Ascending aorta (tissue), 2 donors: ENCODE measurements at regions not wholly inside any gene's neighbourhood (a gene's known extent, or its start where the extent isn't known, plus 50 kb on each side); places are given as distances from the start of the nearest gene placed in this dataset.

Experiments used
- DNase-seq, 2 donors: peaks; one replicate each; pipeline ENCODE4 v3.0.0-alpha.2; 2019; ENCODE audit warnings: low spot score in 2 of 2
- H3K27ac ChIP-seq, 2 donors: fragments of 200-600 bp; sonication (generic); one replicate each; pipeline ENCODE4 v1.5.1; 2016 to 2017; ENCODE audit warnings: mild to moderate bottlenecking in 1 of 2
- H3K27me3 ChIP-seq: fragments of 200-600 bp; sonication (generic); one replicate; pipeline ENCODE4 v1.5.1; 2017
- H3K36me3 ChIP-seq, 2 donors: fragments of 200-600 bp; sonication (generic); one replicate each; pipeline ENCODE4 v1.5.1; 2016
- H3K4me1 ChIP-seq, 2 donors: fragments of 200-600 bp; sonication (generic); one replicate each; pipeline ENCODE4 v1.5.1; 2016 to 2017; ENCODE audit warnings: mild to moderate bottlenecking in 1 of 2
- H3K4me3 ChIP-seq, 2 donors: fragments of 200-600 bp; sonication (generic); one replicate each; pipeline ENCODE4 v1.5.1; 2016 to 2017; ENCODE audit warnings: mild to moderate bottlenecking in 1 of 2
- H3K9me3 ChIP-seq, 2 donors: fragments of 200-600 bp; sonication (generic); one replicate each; pipeline ENCODE4 v1.5.1; 2016
- CTCF ChIP-seq, 3 experiments: fragments of 200-600 bp in 2 of 3; fragments of 450-650 bp in 1 of 3; sonication (generic) in 2 of 3; IDR thresholded peaks; one replicate each; pipeline ENCODE4 v1.5.1; 2016 to 2019; ENCODE audit warnings: antibody characterized with exemption in 3 of 3, mild to moderate bottlenecking in 1 of 3, moderate library complexity in 1 of 3
- intact Hi-C: fragments of 100-400 bp; cut with DNase I; formaldehyde crosslinking; loops from one replicate; pipeline ENCODE4 v1.15.1; 2023

- H3K9me3 ChIP-seq: no peaks in the 10 kb centered on the region
- H3K4me3 ChIP-seq: no peak overlapping the region
- no peak for TF ChIP-seq CTCF (IDR thresholded peaks at IDR 0.05)
- no peaks in the 10 kb centered on the region for H3K36me3 ChIP-seq
- no peak overlapping the region for H3K27ac ChIP-seq
- H3K4me1 ChIP-seq: no peaks in the 10 kb centered on the region
- DNase-seq: no peak
- no peaks in the 10 kb centered on the region for H3K27me3 ChIP-seq
- intact Hi-C loops: no loop called here
Observed at GRCh38 chr5:27594141-27594540, 555.8 kb upstream of the CDH9 start.

GRCh38 chr5:27592231-27592630, 553.8 kb upstream of the CDH9 start:
- Histone ChIP-seq H3K4me1 (no peaks in the 10 kb centered on the region), H3K36me3 (no peaks in the 10 kb centered on the region), H3K9me3 (no peaks in the 10 kb centered on the region), H3K27ac (no peak overlapping the region), H3K4me3 (no peak overlapping the region), H3K27me3 (no peaks in the 10 kb centered on the region)
- TF ChIP-seq CTCF (IDR thresholded peaks at IDR 0.05): no peak
- intact Hi-C loops: no loop called here
- no peak for DNase-seq

GRCh38 chr5:27590503-27590902, 552.1 kb upstream of the CDH9 start:
- TF ChIP-seq CTCF (IDR thresholded peaks at IDR 0.05): no peak
- intact Hi-C loops: no loop called here
- Histone ChIP-seq H3K4me1 (no peaks in the 10 kb centered on the region), H3K36me3 (no peaks in the 10 kb centered on the region), H3K27me3 (no peaks in the 10 kb centered on the region), H3K9me3 (no peaks in the 10 kb centered on the region), H3K27ac (no peak overlapping the region), H3K4me3 (no peak overlapping the region)
- DNase-seq: no peak

GRCh38 chr5:27578279-27578678, 539.9 kb upstream of the CDH9 start:
- intact Hi-C loops: no loop called here
- H3K4me3 ChIP-seq: no peak overlapping the region

GRCh38 chr5:27571681-27572080, 533.3 kb upstream of the CDH9 start:
- TF ChIP-seq CTCF (IDR thresholded peaks at IDR 0.05): no peak
- Histone ChIP-seq H3K4me3 (no peak overlapping the region), H3K9me3 (no peaks in the 10 kb centered on the region), H3K36me3 (no peaks in the 10 kb centered on the region), H3K4me1 (no peaks in the 10 kb centered on the region), H3K27ac (no peak overlapping the region), H3K27me3 (no peaks in the 10 kb centered on the region)
- DNase-seq: no peak
- intact Hi-C loops: no loop called here

More at GRCh38 chr5:27578279-27578678, 539.9 kb upstream of the CDH9 start:
- Histone ChIP-seq H3K36me3 (no peaks in the 10 kb centered on the region), H3K4me1 (no peaks in the 10 kb centered on the region), H3K9me3 (no peaks in the 10 kb centered on the region), H3K27me3 (no peaks in the 10 kb centered on the region), H3K27ac (no peak overlapping the region)
- no peak for TF ChIP-seq CTCF (IDR thresholded peaks at IDR 0.05)
- DNase-seq: no peak

GRCh38 chr5:27568811-27569210, 530.4 kb upstream of the CDH9 start:
- H3K27me3 ChIP-seq: no peaks in the 10 kb centered on the region
- H3K36me3 ChIP-seq: no peaks in the 10 kb centered on the region
- H3K4me3 ChIP-seq: no peak overlapping the region
- DNase-seq: no peak
- intact Hi-C loops: no loop called here
- H3K27ac ChIP-seq: no peak overlapping the region
- no peaks in the 10 kb centered on the region for H3K4me1 ChIP-seq
- no peaks in the 10 kb centered on the region for H3K9me3 ChIP-seq
- TF ChIP-seq CTCF (IDR thresholded peaks at IDR 0.05): no peak
